Suprapubic skin (tissue), 4 donors: ENCODE measurements at regions not wholly inside any gene's neighbourhood (a gene's known extent, or its start where the extent isn't known, plus 50 kb on each side); places are given as distances from the start of the nearest gene placed in this dataset.
A peak's percentile ranks its signal among the peaks of the same experiment; 100 is the strongest.

Experiments used
- DNase-seq, 2 donors: peaks; one replicate each; pipeline ENCODE4 v3.0.0-alpha.2; 2019; ENCODE audit warnings: low spot score in 2 of 2
- H3K27ac ChIP-seq: fragments of 200-600 bp; sonication (generic); one replicate; pipeline ENCODE4 v1.5.1; 2019
- H3K27me3 ChIP-seq: fragments of 200-600 bp; sonication (generic); one replicate; pipeline ENCODE4 v1.5.1; 2019
- H3K36me3 ChIP-seq: fragments of 200-600 bp; sonication (generic); one replicate; pipeline ENCODE4 v1.5.1; 2019
- H3K4me1 ChIP-seq: fragments of 200-600 bp; sonication (generic); one replicate; pipeline ENCODE4 v1.5.1; 2019
- H3K4me3 ChIP-seq: fragments of 200-600 bp; sonication (generic); one replicate; pipeline ENCODE4 v1.5.1; 2019; ENCODE audit warnings: mild to moderate bottlenecking
- H3K9me3 ChIP-seq: fragments of 200-600 bp; sonication (generic); one replicate; pipeline ENCODE4 v1.5.1; 2019
- EP300 ChIP-seq: sonication (generic); formaldehyde crosslinking; IDR thresholded peaks from one replicate; pipeline ENCODE4 v1.6.1; 2017; ENCODE audit warnings: antibody characterized with exemption
- POLR2A ChIP-seq, 2 donors: fragments of 450-650 bp; IDR thresholded peaks; one replicate each; pipeline ENCODE4 v1.6.1; 2017; ENCODE audit warnings: antibody characterized with exemption in 2 of 2, mild to moderate bottlenecking in 2 of 2, moderate library complexity in 2 of 2
- POLR2AphosphoS5 ChIP-seq, 3 donors: sonication (generic); formaldehyde crosslinking; IDR thresholded peaks; one replicate each; pipeline ENCODE4 v1.6.1; 2017; ENCODE audit warnings: antibody characterized with exemption in 3 of 3
- WGBS: methylation state at CpG from one replicate; pipeline ENCODE4 v1.1.5; 2018; 5-methylcytosine and 5-hydroxymethylcytosine counted together
- TF ChIP-seq, protein P1 (sequence below), 2 donors: fragments of 200-600 bp in 1 of 2; fragments of 450-650 bp in 1 of 2; sonication (generic) in 1 of 2; IDR thresholded peaks; one replicate each; pipeline ENCODE4 v1.5.1; 2016 to 2019; ENCODE audit warnings: antibody characterized with exemption in 2 of 2, mild to moderate bottlenecking in 1 of 2, moderate library complexity in 1 of 2

- no peak overlapping the region for H3K4me3 ChIP-seq
- H3K27me3 ChIP-seq, result no peaks in the 10 kb centered on the region
- WGBS, result 86% methylated on average over 1 of the region's 1 CpG
- no peaks in the 10 kb centered on the region for H3K36me3 ChIP-seq
- no peak for DNase-seq
- TF ChIP-seq POLR2A (IDR thresholded peaks at IDR 0.05) (no peak), EP300 (no peak), POLR2AphosphoS5 (IDR thresholded peaks at IDR 0.05) (no peak)
- TF ChIP-seq, protein P1, sequence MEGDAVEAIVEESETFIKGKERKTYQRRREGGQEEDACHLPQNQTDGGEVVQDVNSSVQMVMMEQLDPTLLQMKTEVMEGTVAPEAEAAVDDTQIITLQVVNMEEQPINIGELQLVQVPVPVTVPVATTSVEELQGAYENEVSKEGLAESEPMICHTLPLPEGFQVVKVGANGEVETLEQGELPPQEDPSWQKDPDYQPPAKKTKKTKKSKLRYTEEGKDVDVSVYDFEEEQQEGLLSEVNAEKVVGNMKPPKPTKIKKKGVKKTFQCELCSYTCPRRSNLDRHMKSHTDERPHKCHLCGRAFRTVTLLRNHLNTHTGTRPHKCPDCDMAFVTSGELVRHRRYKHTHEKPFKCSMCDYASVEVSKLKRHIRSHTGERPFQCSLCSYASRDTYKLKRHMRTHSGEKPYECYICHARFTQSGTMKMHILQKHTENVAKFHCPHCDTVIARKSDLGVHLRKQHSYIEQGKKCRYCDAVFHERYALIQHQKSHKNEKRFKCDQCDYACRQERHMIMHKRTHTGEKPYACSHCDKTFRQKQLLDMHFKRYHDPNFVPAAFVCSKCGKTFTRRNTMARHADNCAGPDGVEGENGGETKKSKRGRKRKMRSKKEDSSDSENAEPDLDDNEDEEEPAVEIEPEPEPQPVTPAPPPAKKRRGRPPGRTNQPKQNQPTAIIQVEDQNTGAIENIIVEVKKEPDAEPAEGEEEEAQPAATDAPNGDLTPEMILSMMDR (IDR thresholded peaks at IDR 0.05), result no peak
- H3K27ac ChIP-seq, result no peak overlapping the region
- no peaks in the 10 kb centered on the region for H3K9me3 ChIP-seq
- H3K4me1 ChIP-seq, result peaks cover 25% of the 10 kb centered on the region
Measured at GRCh38 chr14:34063042-34063441, 112.2 kb upstream of the EGLN3 start.

GRCh38 chr14:34062353-34062973 is 111.6 kb upstream of the EGLN3 start:
- DNase-seq, result no peak
- H3K4me1 ChIP-seq, result peaks cover 25% of the 10 kb centered on the region
- H3K9me3 ChIP-seq, result no peaks in the 10 kb centered on the region
- WGBS, result 88% methylated on average over 8 of the region's 8 CpGs
- TF ChIP-seq, protein P1 (IDR thresholded peaks at IDR 0.05), result no peak
- TF ChIP-seq EP300, result no peak
- no peak for TF ChIP-seq POLR2A (IDR thresholded peaks at IDR 0.05)
- TF ChIP-seq POLR2AphosphoS5 (IDR thresholded peaks at IDR 0.05), result no peak
- no peaks in the 10 kb centered on the region for H3K36me3 ChIP-seq
- no peaks in the 10 kb centered on the region for H3K27me3 ChIP-seq
- no peak overlapping the region for H3K27ac ChIP-seq
- no peak overlapping the region for H3K4me3 ChIP-seq

DNA sequence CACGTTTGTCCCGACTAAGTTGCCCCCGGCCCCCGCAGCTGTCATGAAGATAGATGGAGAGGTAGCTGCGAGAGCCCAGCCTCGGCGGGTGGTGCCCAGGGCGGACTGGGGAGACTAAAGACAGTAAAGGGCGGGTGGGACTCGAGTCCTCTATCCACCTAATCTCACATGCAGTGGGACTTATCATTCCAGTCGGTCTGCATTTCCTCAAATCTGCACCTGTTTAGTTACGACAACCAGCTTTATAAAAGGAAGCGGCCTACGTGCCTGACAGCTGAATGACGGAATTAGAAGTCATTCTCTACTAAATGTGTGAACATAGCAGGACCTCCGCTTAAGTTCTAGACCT is 109.8 kb upstream of the EGLN3 start:
- TF ChIP-seq, protein P1 (IDR thresholded peaks at IDR 0.05), result no peak
- TF ChIP-seq POLR2AphosphoS5 (IDR thresholded peaks at IDR 0.05), result no peak
- no peak for TF ChIP-seq EP300
- TF ChIP-seq POLR2A (IDR thresholded peaks at IDR 0.05), result no peak
- peak overlapping the region; percentile 77 for H3K4me3 ChIP-seq
- peak in 1 of 2 donors; percentile 71 for DNase-seq
- no peaks in the 10 kb centered on the region for H3K27me3 ChIP-seq
- 19% methylated on average over 16 of the region's 16 CpGs for WGBS
- peak overlapping the region; percentile 89 for H3K27ac ChIP-seq
- H3K4me1 ChIP-seq, result peaks cover 25% of the 10 kb centered on the region
- H3K9me3 ChIP-seq, result no peaks in the 10 kb centered on the region
- no peaks in the 10 kb centered on the region for H3K36me3 ChIP-seq

GRCh38 chr14:34059925-34060650 is 109.2 kb upstream of the EGLN3 start:
- H3K27me3 ChIP-seq, result no peaks in the 10 kb centered on the region
- peak in 1 of 2 donors; percentile 38 for TF ChIP-seq POLR2A (IDR thresholded peaks at IDR 0.05)
- TF ChIP-seq POLR2AphosphoS5 (IDR thresholded peaks at IDR 0.05), result peak in 1 of 3 donors; percentile 33
- TF ChIP-seq, protein P1 (IDR thresholded peaks at IDR 0.05), result peak in 1 of 2 donors; percentile 38
- TF ChIP-seq EP300, result no peak
- H3K36me3 ChIP-seq, result no peaks in the 10 kb centered on the region
- WGBS, result 1% methylated on average over 32 of the region's 84 CpGs
- no peaks in the 10 kb centered on the region for H3K9me3 ChIP-seq
- H3K4me1 ChIP-seq, result peaks cover 25% of the 10 kb centered on the region
- H3K27ac ChIP-seq, result peak overlapping the region; percentile 89
- peak overlapping the region; percentile 77 for H3K4me3 ChIP-seq
- DNase-seq, result peak; percentile 82 to 83
